ENCODE measurements at regions not wholly inside any gene's neighbourhood (a gene's known extent, or its start where the extent isn't known, plus 50 kb on each side); places are given as distances from the start of the nearest gene placed in this dataset.

- Mint-ChIP-seq H3K27me3 (ENCODE audit: low read depth) (peaks cover 4% of the 10 kb centered on the region), H3K36me3 (ENCODE audit: low read depth) (no peaks in the 10 kb centered on the region), H3K4me3 (ENCODE audit: unreplicated experiment) (no peak overlapping the region), H3K27ac (ENCODE audit: unreplicated experiment) (no peak overlapping the region), H3K4me1 (ENCODE audit: low read depth) (no peaks in the 10 kb centered on the region), H3K9me3 (ENCODE audit: low read depth) (no peaks in the 10 kb centered on the region)
- no peak for DNase-seq (ENCODE audit: low spot score)
- no peak for TF ChIP-seq CTCF (IDR thresholded peaks at IDR 0.05)
Measured at GRCh38 chr6:43899830-43900229, 129.8 kb downstream of the VEGFA start.

- Mint-ChIP-seq H3K36me3 (ENCODE audit: low read depth) (no peaks in the 10 kb centered on the region), H3K4me1 (ENCODE audit: low read depth) (no peaks in the 10 kb centered on the region), H3K27me3 (ENCODE audit: low read depth) (peaks cover 4% of the 10 kb centered on the region), H3K9me3 (ENCODE audit: low read depth) (no peaks in the 10 kb centered on the region), H3K4me3 (ENCODE audit: unreplicated experiment) (no peak overlapping the region), H3K27ac (ENCODE audit: unreplicated experiment) (no peak overlapping the region)
- no peak for TF ChIP-seq CTCF (IDR thresholded peaks at IDR 0.05)
- no peak for DNase-seq (ENCODE audit: low spot score)
Measured at GRCh38 chr6:43898358-43899131, 128.5 kb downstream of the VEGFA start.

GRCh38 chr6:43897571-43898302, 127.7 kb downstream of the VEGFA start:
- no peaks in the 10 kb centered on the region for H3K36me3 Mint-ChIP-seq (ENCODE audit: low read depth)
- peaks cover 4% of the 10 kb centered on the region for H3K27me3 Mint-ChIP-seq (ENCODE audit: low read depth)
- no peak overlapping the region for H3K27ac Mint-ChIP-seq (ENCODE audit: unreplicated experiment)
- H3K9me3 Mint-ChIP-seq (ENCODE audit: low read depth): no peaks in the 10 kb centered on the region
- TF ChIP-seq CTCF (IDR thresholded peaks at IDR 0.05): no peak
- H3K4me3 Mint-ChIP-seq (ENCODE audit: unreplicated experiment): no peak overlapping the region
- no peak for DNase-seq (ENCODE audit: low spot score)
- no peaks in the 10 kb centered on the region for H3K4me1 Mint-ChIP-seq (ENCODE audit: low read depth)

- H3K27ac Mint-ChIP-seq (ENCODE audit: unreplicated experiment): no peak overlapping the region
- TF ChIP-seq CTCF (IDR thresholded peaks at IDR 0.05): no peak
- no peaks in the 10 kb centered on the region for H3K9me3 Mint-ChIP-seq (ENCODE audit: low read depth)
- H3K4me3 Mint-ChIP-seq (ENCODE audit: unreplicated experiment): no peak overlapping the region
- no peak for DNase-seq (ENCODE audit: low spot score)
- peaks cover 4% of the 10 kb centered on the region for H3K4me1 Mint-ChIP-seq (ENCODE audit: low read depth)
- peaks cover 4% of the 10 kb centered on the region for H3K27me3 Mint-ChIP-seq (ENCODE audit: low read depth)
- no peaks in the 10 kb centered on the region for H3K36me3 Mint-ChIP-seq (ENCODE audit: low read depth)
Measured at GRCh38 chr6:43896329-43897255, 126.6 kb downstream of the VEGFA start.

All from chondrocyte (in vitro differentiated cells).